K562 (cell line): ENCODE measurements at regions not wholly inside any gene's neighbourhood (a gene's known extent, or its start where the extent isn't known, plus 50 kb on each side); places are given as distances from the start of the nearest gene placed in this dataset.

Source experiments
- ATAC-seq: fragments of 200-7000 bp; cut with Tn5 transposase; 3 replicates; pipeline ENCODE4 v1.9.1; 2020; ENCODE audit warnings: moderate library complexity
- BruUV-seq: library from RNA; stranded (reverse); fragments of 400-500 nt; replicated peaks from 2 replicates; lab custom pipeline; 2021; lab: Mats Ljungman, UMichigan
- CTCF ChIA-PET: fragments of 300-600 bp; formaldehyde crosslinking; extraction: SDS; loops from one replicate; lab custom pipeline; 2021; ENCODE audit warnings: low intra/inter-chr PET ratio; lab: Yijun Ruan, JAX
- POLR2A ChIA-PET: fragments of 300-600, 350-650 bp; sonication (Branson Sonifier 250); formaldehyde crosslinking; extraction: SDS; loops from one replicate; lab custom pipeline; 2021; ENCODE audit warnings: antibody characterized with exemption, inconsistent platforms; lab: Yijun Ruan, JAX
- DNase-seq, 4 experiments: peaks; one replicate each; pipeline versions ENCODE4 v3.0.0 to v3.0.0-alpha.2; 2011 to 2018; ENCODE audit warnings: low spot score in 3 of 4, mixed read lengths in 3 of 4; ENCODE audit errors: extremely low read depth in 1 of 4
- FAIRE-seq: peaks from 2 replicates; lab custom pipeline; 2011; peaks lifted over from hg19 to GRCh38; lab: Jason Lieb, UNC
- H2AFZ ChIP-seq: 2 replicates; pipeline ENCODE4 v1.6.0; 2011; ENCODE audit warnings: low read depth, low read length, control low read depth, inconsistent platforms
- H3K27ac ChIP-seq: fragments of 200-600 bp; 3 replicates; pipeline ENCODE4 v1.8.0; 2011; ENCODE audit warnings: low read depth, mild to moderate bottlenecking, control low read depth, inconsistent platforms, low read length, moderate library complexity, mixed read lengths; ENCODE audit errors: extremely low read depth
- H3K27me3 ChIP-seq, 2 experiments: fragments of 300-600 bp in 1 of 2; 2 replicates in 1 of 2; 3 replicates in 1 of 2; pipeline versions ENCODE4 v1.6.0 to v1.8.0; 2011; ENCODE audit warnings: inconsistent platforms in 2 of 2, low read length in 2 of 2, mild to moderate bottlenecking in 1 of 2, mixed read lengths in 1 of 2, moderate library complexity in 1 of 2; ENCODE audit not compliant: control insufficient read depth in 2 of 2, insufficient read depth in 2 of 2
- H3K36me3 ChIP-seq: fragments of 300-600 bp; 3 replicates; pipeline ENCODE4 v1.8.0; 2011; ENCODE audit warnings: mild to moderate bottlenecking, low read length, inconsistent platforms; ENCODE audit not compliant: control insufficient read depth, insufficient read depth
- H3K4me1 ChIP-seq, 2 experiments: fragments of 200-600 bp in 1 of 2; replicated peaks in 1 of 2; 2 replicates in 1 of 2; 3 replicates in 1 of 2; pipeline versions ENCODE4 v1.5.1 to v1.8.0; 2011; ENCODE audit warnings: inconsistent platforms in 2 of 2, low read length in 2 of 2, mild to moderate bottlenecking in 1 of 2, mixed read lengths in 1 of 2, moderate library complexity in 1 of 2; ENCODE audit not compliant: control insufficient read depth in 2 of 2, insufficient read depth in 2 of 2
- H3K4me2 ChIP-seq: 2 replicates; pipeline ENCODE4 v1.6.1; 2011; ENCODE audit warnings: low read length, control low read depth, inconsistent platforms, mixed read lengths; ENCODE audit not compliant: insufficient read depth
- H3K4me3 ChIP-seq: fragments of 200-600 bp; sonication (generic), shearing (Covaris generic); 2 replicates; pipeline ENCODE4 v1.5.1; 2016; ENCODE audit warnings: control low read depth, inconsistent platforms
- H3K79me2 ChIP-seq: fragments of 200-600 bp; 3 replicates; pipeline ENCODE4 v1.8.0; 2011; ENCODE audit warnings: low read length, inconsistent platforms; ENCODE audit not compliant: control insufficient read depth, insufficient read depth
- H3K9ac ChIP-seq, 2 experiments: 2 replicates each; pipeline versions ENCODE4 v1.6.0 to v1.6.1; 2011; ENCODE audit warnings: low read depth in 2 of 2, low read length in 2 of 2, control low read depth in 1 of 2, inconsistent platforms in 1 of 2, mild to moderate bottlenecking in 1 of 2, mixed read lengths in 1 of 2; ENCODE audit not compliant: insufficient read depth in 1 of 2
- H3K9me1 ChIP-seq: one replicate; pipeline ENCODE4 v1.6.0; 2011; ENCODE audit warnings: inconsistent platforms, mild to moderate bottlenecking, low read length, moderate library complexity; ENCODE audit not compliant: control insufficient read depth, insufficient read depth
- H3K9me3 ChIP-seq: replicated peaks from 2 replicates; pipeline ENCODE4 v1.5.1; 2011; ENCODE audit warnings: low read depth, low read length, inconsistent platforms; ENCODE audit not compliant: control insufficient read depth, insufficient read depth
- H4K20me1 ChIP-seq: replicated peaks from 2 replicates; pipeline ENCODE4 v1.6.1; 2011; ENCODE audit warnings: low read length, inconsistent platforms, mixed read lengths; ENCODE audit not compliant: control insufficient read depth, insufficient read depth
- CEBPB ChIP-seq: fragments of 450-650 bp; IDR thresholded peaks from 2 replicates; pipeline ENCODE4 v1.6.1; 2016; ENCODE audit warnings: missing genetic modification characterization, missing compliant biosample characterization
- HDAC6 ChIP-seq: IDR thresholded peaks from 2 replicates; pipeline ENCODE4 v1.6.1; 2012; ENCODE audit warnings: low read depth, mild to moderate bottlenecking, control low read depth, inconsistent platforms, low read length, moderate library complexity
- KDM2B ChIP-seq: fragments of 250-450 bp; sonication (Bioruptor Pico); IDR thresholded peaks from 2 replicates; pipeline ENCODE4 v1.8.0; 2021; ENCODE audit warnings: mild to moderate bottlenecking, moderate library complexity
- MBD2 ChIP-seq: sonication (generic); IDR thresholded peaks from 2 replicates; pipeline ENCODE4 v1.6.1; 2016; ENCODE audit warnings: low read depth, borderline replicate concordance
- MEF2D ChIP-seq: conservative IDR thresholded peaks from 2 replicates; pipeline ENCODE4 v1.6.1; 2016; ENCODE audit warnings: low read depth, missing genetic modification characterization, missing compliant biosample characterization
- MTA1 ChIP-seq: fragments of 450-650 bp; IDR thresholded peaks from 2 replicates; pipeline ENCODE4 v1.6.1; 2017; ENCODE audit warnings: borderline replicate concordance
- NR0B1 ChIP-seq: fragments of 450-650 bp; IDR thresholded peaks from one replicate; pipeline ENCODE4 v1.6.1; 2018; ENCODE audit warnings: mild to moderate bottlenecking, moderate library complexity; ENCODE audit not compliant: partially characterized antibody
- SMC3 ChIP-seq: conservative IDR thresholded peaks from 2 replicates; pipeline ENCODE4 v1.6.1; 2011; ENCODE audit warnings: low read depth, low read length, improper control_type of control experiment; ENCODE audit not compliant: insufficient read depth
- TRIM24 ChIP-seq, 2 experiments: fragments of 450-650 bp; IDR thresholded peaks; 2 replicates each; pipeline ENCODE4 v1.6.1; 2016
- ZFP36 ChIP-seq: fragments of 150-350 bp; IDR thresholded peaks from 2 replicates; pipeline ENCODE4 v1.6.1; 2018; ENCODE audit warnings: low read length, low read depth; ENCODE audit not compliant: partially characterized antibody
- ZKSCAN1 ChIP-seq: fragments of 150-350 bp; IDR thresholded peaks from 2 replicates; pipeline ENCODE4 v1.6.1; 2016; ENCODE audit warnings: low read depth, low read length
- ZMIZ1 ChIP-seq, 2 experiments: fragments of 150-350 bp in 1 of 2; IDR thresholded peaks; 2 replicates each; pipeline ENCODE4 v1.6.1; 2012 to 2016; ENCODE audit warnings: low read depth in 2 of 2, low read length in 2 of 2, mild to moderate bottlenecking in 1 of 2, moderate library complexity in 1 of 2
- ZNF583 ChIP-seq: fragments of 250-450 bp; sonication (Bioruptor Pico); IDR thresholded peaks from 2 replicates; pipeline ENCODE4 v1.4.0; 2020
- WGBS: fragments of 100-300 bp; shearing (Covaris generic); methylation state at CpG from one replicate; pipeline ENCODE4 v1.1.6; 2016; ENCODE audit warnings: low coverage, mixed read lengths; ENCODE audit not compliant: insufficient coverage; ENCODE audit errors: missing lambda C conversion rate; 5-methylcytosine and 5-hydroxymethylcytosine counted together
- in situ Hi-C: fragments of 300-500 bp; cut with MboI; formaldehyde crosslinking; loops from 4 replicates; pipeline ENCODE4 v1.15.0; 2018; ENCODE audit warnings: inconsistent platforms, mixed read lengths
- intact Hi-C: fragments of 100-400 bp; cut with micrococcal nuclease; formaldehyde crosslinking; loops from 2 replicates; pipeline ENCODE4 v1.14.2; 2022
- TF ChIP-seq, protein P1 (sequence below): fragments of 250-450 bp; sonication (Bioruptor Pico); IDR thresholded peaks from 2 replicates; pipeline ENCODE4 v1.5.0; 2021
- TF ChIP-seq, protein P2 (sequence below): IDR thresholded peaks from 2 replicates; pipeline ENCODE4 v1.6.1; 2011; ENCODE audit not compliant: insufficient read length; ENCODE audit errors: extremely low read depth

DNA sequence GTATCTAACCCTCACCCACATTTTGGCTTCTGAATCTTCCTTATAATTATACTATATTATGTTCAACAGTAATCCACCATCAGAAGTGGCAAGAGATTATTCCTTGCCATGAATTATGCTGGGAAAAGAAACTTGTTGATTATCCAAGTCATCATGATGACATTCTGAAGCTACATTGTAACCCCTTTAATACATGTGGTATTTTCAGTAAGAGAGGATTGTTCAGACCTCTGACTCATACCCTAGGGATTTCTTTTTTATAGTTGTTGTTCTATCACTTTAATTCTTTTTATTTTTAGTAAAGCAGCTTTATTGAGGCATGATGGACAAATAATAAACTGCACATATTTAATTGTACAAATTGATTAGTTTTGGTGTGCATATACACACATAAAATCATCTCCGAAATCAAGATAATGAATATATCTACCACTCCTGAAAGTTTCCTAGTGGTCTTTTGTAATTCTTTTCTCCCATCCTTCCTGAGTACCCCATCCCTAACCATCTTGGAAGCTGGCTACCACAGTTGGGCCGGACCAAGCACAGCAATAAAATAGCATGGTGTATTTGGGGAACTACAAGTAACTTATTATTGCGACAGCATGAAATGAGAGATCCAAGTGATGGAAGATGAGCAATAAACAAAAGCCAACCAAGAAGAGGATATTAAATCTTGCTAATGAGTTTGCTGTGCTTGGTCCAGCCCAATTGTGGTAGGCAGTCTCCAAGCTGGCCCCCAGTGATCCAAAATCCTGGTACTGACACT, 159.9 kb downstream of the BARD1 start (continued):
- TF ChIP-seq ZFP36 = no peak
- TF ChIP-seq NR0B1 = no peak
- TF ChIP-seq, all 486 proteins: peak for 0

GRCh38 chr2:214648520-214648919, 161.0 kb downstream of the BARD1 start:
- intact Hi-C loops (no loop called here), in situ Hi-C loops (no loop called here)
- Histone ChIP-seq H3K4me3 (no peak overlapping the region), H3K27ac (no peak overlapping the region), H3K4me1 (no peaks in the 10 kb centered on the region), H4K20me1 (no peaks in the 10 kb centered on the region), H3K4me2 (no peak overlapping the region), H3K9ac (no peak overlapping the region), H3K9me3 (no peaks in the 10 kb centered on the region), H3K79me2 (no peaks in the 10 kb centered on the region), H3K36me3 (no peaks in the 10 kb centered on the region), H3K27me3 (no peaks in the 10 kb centered on the region), H3K9me1 (no peaks in the 10 kb centered on the region), H2AFZ (no peak overlapping the region)
- FAIRE-seq (no peak), ATAC-seq (no peak), DNase-seq (no peak)
- ChIA-PET POLR2A (no interaction called here), CTCF (no interaction called here)
- WGBS = 0% methylated on average over 2 of the region's 2 CpGs
- no TSS peak for BruUV-seq
- TF ChIP-seq MBD2 (no peak), CEBPB (tag) (no peak), ZMIZ1 (IDR thresholded peaks at IDR 0.05; ENCODE audit: low read depth in 2 of 2, low read length in 2 of 2) (no peak), SMC3 (no peak), MTA1 (no peak), ZKSCAN1 (no peak), TRIM24 (IDR thresholded peaks at IDR 0.05) (no peak), MEF2D (tag) (no peak), HDAC6 (no peak), ZNF583 (CRISPR knock-in tag) (no peak), KDM2B (CRISPR knock-in tag) (no peak)
- TF ChIP-seq, protein P1, sequence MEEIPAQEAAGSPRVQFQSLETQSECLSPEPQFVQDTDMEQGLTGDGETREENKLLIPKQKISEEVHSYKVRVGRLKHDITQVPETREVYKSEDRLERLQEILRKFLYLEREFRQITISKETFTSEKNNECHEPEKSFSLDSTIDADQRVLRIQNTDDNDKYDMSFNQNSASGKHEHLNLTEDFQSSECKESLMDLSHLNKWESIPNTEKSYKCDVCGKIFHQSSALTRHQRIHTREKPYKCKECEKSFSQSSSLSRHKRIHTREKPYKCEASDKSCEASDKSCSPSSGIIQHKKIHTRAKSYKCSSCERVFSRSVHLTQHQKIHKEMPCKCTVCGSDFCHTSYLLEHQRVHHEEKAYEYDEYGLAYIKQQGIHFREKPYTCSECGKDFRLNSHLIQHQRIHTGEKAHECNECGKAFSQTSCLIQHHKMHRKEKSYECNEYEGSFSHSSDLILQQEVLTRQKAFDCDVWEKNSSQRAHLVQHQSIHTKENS (CRISPR knock-in tag) = no peak
- TF ChIP-seq, protein P2, sequence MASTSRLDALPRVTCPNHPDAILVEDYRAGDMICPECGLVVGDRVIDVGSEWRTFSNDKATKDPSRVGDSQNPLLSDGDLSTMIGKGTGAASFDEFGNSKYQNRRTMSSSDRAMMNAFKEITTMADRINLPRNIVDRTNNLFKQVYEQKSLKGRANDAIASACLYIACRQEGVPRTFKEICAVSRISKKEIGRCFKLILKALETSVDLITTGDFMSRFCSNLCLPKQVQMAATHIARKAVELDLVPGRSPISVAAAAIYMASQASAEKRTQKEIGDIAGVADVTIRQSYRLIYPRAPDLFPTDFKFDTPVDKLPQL = no peak
